Fibroblast of gingiva (primary cell): ENCODE measurements at regions not wholly inside any gene's neighbourhood (a gene's known extent, or its start where the extent isn't known, plus 50 kb on each side); places are given as distances from the start of the nearest gene placed in this dataset.
"Not testable (repeated sequence)": the region's sequence is repeated elsewhere in the genome, so short reads cannot be mapped to it uniquely, and the experiment has no call there.

Experiments
- DNase-seq: peaks from one replicate; pipeline ENCODE4 v3.0.0-alpha.2; 2011; ENCODE audit warnings: low read depth

- not testable (repeated sequence) for DNase-seq
Observed at GRCh38 chr2:87457129-87457499, 290.8 kb upstream of the PLGLB2 start.

- DNase-seq, result not testable (repeated sequence)
Observed at GRCh38 chr2:87458938-87459337, 288.9 kb upstream of the PLGLB2 start.

- not testable (repeated sequence) for DNase-seq
Observed at GRCh38 chr2:87460104-87460503, 287.8 kb upstream of the PLGLB2 start.

GRCh38 chr2:87460662-87461061, 287.2 kb upstream of the PLGLB2 start:
- not testable (repeated sequence) for DNase-seq

GRCh38 chr2:87461671-87462070, 286.2 kb upstream of the PLGLB2 start:
- DNase-seq, result not testable (repeated sequence)

- DNase-seq, result not testable (repeated sequence)
Observed at GRCh38 chr2:87464219-87464618, 283.7 kb upstream of the PLGLB2 start.

GRCh38 chr2:87465730-87466129, 282.2 kb upstream of the PLGLB2 start:
- DNase-seq, result not testable (repeated sequence)

- not testable (repeated sequence) for DNase-seq
Observed at GRCh38 chr2:87466591-87467120, 281.2 kb upstream of the PLGLB2 start.

- DNase-seq, result not testable (repeated sequence)
Observed at GRCh38 chr2:87468429-87468981, 279.4 kb upstream of the PLGLB2 start.

GRCh38 chr2:87469180-87470151, 278.4 kb upstream of the PLGLB2 start:
- not testable (repeated sequence) for DNase-seq

GRCh38 chr2:87470381-87471380, 277.2 kb upstream of the PLGLB2 start:
- DNase-seq, result not testable (repeated sequence)

GRCh38 chr2:87471478-87471877, 276.4 kb upstream of the PLGLB2 start:
- DNase-seq, result not testable (repeated sequence)

GRCh38 chr2:87476223-87476872, 271.5 kb upstream of the PLGLB2 start:
- DNase-seq, result peak; percentile 12

GRCh38 chr2:87476936-87477335, 271.0 kb upstream of the PLGLB2 start:
- not testable (repeated sequence) for DNase-seq

- not testable (repeated sequence) for DNase-seq
Observed at GRCh38 chr2:87477669-87478428, 270.0 kb upstream of the PLGLB2 start.

GRCh38 chr2:87478911-87479310, 269.0 kb upstream of the PLGLB2 start:
- not testable (repeated sequence) for DNase-seq

GRCh38 chr2:87483093-87483680, 264.7 kb upstream of the PLGLB2 start:
- DNase-seq, result not testable (repeated sequence)

GRCh38 chr2:87484363-87484762, 263.5 kb upstream of the PLGLB2 start:
- DNase-seq, result not testable (repeated sequence)

- not testable (repeated sequence) for DNase-seq
Observed at GRCh38 chr2:87485455-87485854, 262.4 kb upstream of the PLGLB2 start.

GRCh38 chr2:87485884-87486283, 262.0 kb upstream of the PLGLB2 start:
- not testable (repeated sequence) for DNase-seq
